PFSK-1 (cell line): ENCODE measurements at regions not wholly inside any gene's neighbourhood (a gene's known extent, or its start where the extent isn't known, plus 50 kb on each side); places are given as distances from the start of the nearest gene placed in this dataset.

ENCODE experiments used
- POLR2AphosphoS5 ChIP-seq: IDR thresholded peaks from 2 replicates; pipeline ENCODE4 v1.6.1; 2012; ENCODE audit warnings: low read depth, mild to moderate bottlenecking, control low read depth, low read length, moderate library complexity
- SIN3A ChIP-seq: IDR thresholded peaks from 2 replicates; pipeline ENCODE4 v1.6.1; 2012; ENCODE audit warnings: mild to moderate bottlenecking, low read length, moderate library complexity, borderline replicate concordance; ENCODE audit not compliant: insufficient read depth
- TAF1 ChIP-seq: IDR thresholded peaks from 2 replicates; pipeline ENCODE4 v1.6.1; 2012; ENCODE audit warnings: low read length, control low read depth, borderline replicate concordance; ENCODE audit not compliant: insufficient read depth

- TF ChIP-seq POLR2AphosphoS5 (no peak), SIN3A (no peak), TAF1 (no peak)
Observed at GRCh38 chr9:29348999-29349398, 1775.7 kb upstream of the C9orf72 start.
